SK-N-SH (cell line): ENCODE measurements at regions not wholly inside any gene's neighbourhood (a gene's known extent, or its start where the extent isn't known, plus 50 kb on each side); places are given as distances from the start of the nearest gene placed in this dataset.

Experiments
- RAD21 ChIP-seq: IDR thresholded peaks from 2 replicates; pipeline ENCODE4 v1.6.1; 2012; ENCODE audit warnings: mild to moderate bottlenecking, low read length
- RFX5 ChIP-seq: IDR thresholded peaks from 2 replicates; pipeline ENCODE4 v1.6.1; 2012; ENCODE audit warnings: mild to moderate bottlenecking, improper control_type of control experiment, low read length
- RXRA ChIP-seq: IDR thresholded peaks from 2 replicates; pipeline ENCODE4 v1.4.0; 2012; ENCODE audit warnings: low read depth, mild to moderate bottlenecking, borderline replicate concordance
- TCF12 ChIP-seq: IDR thresholded peaks from 2 replicates; pipeline ENCODE4 v1.4.0; 2012
- TF ChIP-seq, protein P1 (sequence below): fragments of 200-600 bp; sonication (generic); IDR thresholded peaks from 2 replicates; pipeline ENCODE4 v1.6.1; 2017; ENCODE audit warnings: antibody characterized with exemption, mild to moderate bottlenecking, moderate library complexity

DNA sequence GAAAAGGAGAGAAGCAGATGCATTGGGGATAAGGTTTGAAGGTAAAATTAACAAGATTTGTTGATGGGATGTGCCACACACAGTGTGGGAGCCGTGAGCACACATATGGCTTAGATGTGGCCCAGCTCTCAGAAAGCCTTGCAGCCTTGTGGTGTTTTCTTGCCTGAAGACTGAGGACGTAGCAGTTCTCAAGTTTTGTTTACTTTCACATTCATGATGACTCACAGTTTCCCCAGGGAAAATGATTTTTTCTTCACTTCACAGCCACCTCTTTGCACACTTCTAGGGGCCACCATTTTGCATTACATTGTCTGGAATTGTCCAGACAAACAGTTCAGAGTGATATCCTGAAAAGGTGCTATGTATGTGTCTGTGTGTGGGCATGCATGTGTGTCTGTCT, 126.2 kb downstream of the BASP1 start:
- TF ChIP-seq RFX5 (no peak), RXRA (no peak), TCF12 (no peak), RAD21 (no peak)
- TF ChIP-seq, protein P1, sequence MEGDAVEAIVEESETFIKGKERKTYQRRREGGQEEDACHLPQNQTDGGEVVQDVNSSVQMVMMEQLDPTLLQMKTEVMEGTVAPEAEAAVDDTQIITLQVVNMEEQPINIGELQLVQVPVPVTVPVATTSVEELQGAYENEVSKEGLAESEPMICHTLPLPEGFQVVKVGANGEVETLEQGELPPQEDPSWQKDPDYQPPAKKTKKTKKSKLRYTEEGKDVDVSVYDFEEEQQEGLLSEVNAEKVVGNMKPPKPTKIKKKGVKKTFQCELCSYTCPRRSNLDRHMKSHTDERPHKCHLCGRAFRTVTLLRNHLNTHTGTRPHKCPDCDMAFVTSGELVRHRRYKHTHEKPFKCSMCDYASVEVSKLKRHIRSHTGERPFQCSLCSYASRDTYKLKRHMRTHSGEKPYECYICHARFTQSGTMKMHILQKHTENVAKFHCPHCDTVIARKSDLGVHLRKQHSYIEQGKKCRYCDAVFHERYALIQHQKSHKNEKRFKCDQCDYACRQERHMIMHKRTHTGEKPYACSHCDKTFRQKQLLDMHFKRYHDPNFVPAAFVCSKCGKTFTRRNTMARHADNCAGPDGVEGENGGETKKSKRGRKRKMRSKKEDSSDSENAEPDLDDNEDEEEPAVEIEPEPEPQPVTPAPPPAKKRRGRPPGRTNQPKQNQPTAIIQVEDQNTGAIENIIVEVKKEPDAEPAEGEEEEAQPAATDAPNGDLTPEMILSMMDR = no peak
